Osteoblast (primary cell): ENCODE measurements at regions not wholly inside any gene's neighbourhood (a gene's known extent, or its start where the extent isn't known, plus 50 kb on each side); places are given as distances from the start of the nearest gene placed in this dataset.

Source experiments
- DNase-seq: peaks from one replicate; pipeline ENCODE4 v3.0.0; 2011; ENCODE audit warnings: low spot score, mixed read lengths; ENCODE audit not compliant: insufficient read length; ENCODE audit errors: missing footprints
- H2AFZ ChIP-seq: 2 replicates; pipeline ENCODE4 v1.6.0; 2011; ENCODE audit warnings: mild to moderate bottlenecking, low read length
- H3K27ac ChIP-seq: 2 replicates; pipeline ENCODE4 v1.5.1; 2011; ENCODE audit warnings: mild to moderate bottlenecking, low read depth, low read length, moderate library complexity
- H3K27me3 ChIP-seq: 2 replicates; pipeline ENCODE4 v1.6.0; 2012; ENCODE audit warnings: mild to moderate bottlenecking, control low read depth, inconsistent platforms, low read length, moderate library complexity; ENCODE audit not compliant: insufficient read depth
- H3K36me3 ChIP-seq: 2 replicates; pipeline ENCODE4 v1.5.1; 2011; ENCODE audit warnings: mild to moderate bottlenecking, low read length, control low read depth, moderate library complexity; ENCODE audit not compliant: insufficient read depth
- H3K4me1 ChIP-seq: 2 replicates; pipeline ENCODE4 v1.5.1; 2011; ENCODE audit warnings: mild to moderate bottlenecking, low read length, control low read depth, moderate library complexity; ENCODE audit not compliant: insufficient read depth
- H3K4me2 ChIP-seq: 2 replicates; pipeline ENCODE4 v1.6.0; 2011; ENCODE audit warnings: mild to moderate bottlenecking, low read length; ENCODE audit not compliant: insufficient read depth
- H3K4me3 ChIP-seq: fragments of 200-600 bp; sonication (generic); 3 replicates; pipeline ENCODE4 v1.5.1; 2012; ENCODE audit warnings: mild to moderate bottlenecking, low read length, inconsistent platforms; ENCODE audit not compliant: insufficient read depth
- H3K79me2 ChIP-seq: 2 replicates; pipeline ENCODE4 v1.6.0; 2012; ENCODE audit warnings: mild to moderate bottlenecking, low read length, control low read depth, inconsistent platforms; ENCODE audit not compliant: insufficient read depth
- H3K9me3 ChIP-seq: 2 replicates; pipeline ENCODE4 v1.5.1; 2011; ENCODE audit warnings: low read depth, low read length, control low read depth
- H4K20me1 ChIP-seq: 2 replicates; pipeline ENCODE4 v1.6.0; 2012; ENCODE audit warnings: mild to moderate bottlenecking, low read length, control low read depth; ENCODE audit not compliant: insufficient read depth
- CTCF ChIP-seq: IDR thresholded peaks from 2 replicates; pipeline ENCODE4 v1.5.1; 2011; ENCODE audit warnings: mild to moderate bottlenecking, low read depth, low read length, moderate library complexity; ENCODE audit errors: extremely low read depth

- Histone ChIP-seq H3K4me1 (no peaks in the 10 kb centered on the region), H2AFZ (no peak overlapping the region), H3K36me3 (no peaks in the 10 kb centered on the region), H4K20me1 (no peaks in the 10 kb centered on the region), H3K27ac (no peak overlapping the region), H3K9me3 (no peaks in the 10 kb centered on the region), H3K27me3 (no peaks in the 10 kb centered on the region), H3K4me3 (no peak overlapping the region), H3K79me2 (no peaks in the 10 kb centered on the region), H3K4me2 (no peak overlapping the region)
- no peak for DNase-seq
- no peak for TF ChIP-seq CTCF
Measured at GRCh38 chr10:131532291-131532690, 220.8 kb upstream of the TCERG1L start.

DNA sequence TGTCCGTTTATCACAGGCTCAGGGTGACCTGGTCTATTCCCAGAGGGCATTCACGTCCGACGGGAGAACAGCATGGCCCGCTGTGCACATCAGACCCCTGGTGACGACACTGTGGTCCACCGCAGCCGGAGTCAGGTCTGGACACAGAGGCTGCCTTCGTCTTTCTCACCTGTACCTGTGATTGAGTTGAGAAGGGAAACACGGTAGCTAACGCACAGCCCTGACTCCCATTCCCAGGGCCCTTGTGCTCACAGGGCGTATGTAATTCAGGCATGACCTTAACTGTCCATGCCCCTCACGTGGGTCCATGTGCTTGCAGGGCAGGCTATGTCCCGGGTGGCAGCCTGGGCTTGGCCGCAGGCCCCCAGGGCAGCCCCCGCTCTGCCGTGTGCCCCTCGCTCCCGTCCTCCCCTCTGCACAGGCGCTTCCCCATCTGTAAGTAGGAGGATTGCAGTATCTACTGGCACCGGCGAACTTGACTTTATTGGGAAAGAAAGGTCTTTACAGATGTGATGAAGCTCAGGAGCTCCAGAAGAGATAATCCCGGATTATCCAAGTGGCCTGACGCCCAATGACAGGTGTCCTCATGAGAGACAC, 221.3 kb upstream of the TCERG1L start:
- Histone ChIP-seq H2AFZ (no peak overlapping the region), H3K79me2 (no peaks in the 10 kb centered on the region), H3K4me1 (no peaks in the 10 kb centered on the region), H3K36me3 (no peaks in the 10 kb centered on the region), H3K4me3 (no peak overlapping the region), H3K27ac (no peak overlapping the region), H4K20me1 (no peaks in the 10 kb centered on the region), H3K9me3 (no peaks in the 10 kb centered on the region), H3K4me2 (no peak overlapping the region), H3K27me3 (no peaks in the 10 kb centered on the region)
- DNase-seq, result no peak
- TF ChIP-seq CTCF, result no peak

GRCh38 chr10:131533846-131534526, 222.5 kb upstream of the TCERG1L start:
- no peaks in the 10 kb centered on the region for H3K79me2 ChIP-seq
- TF ChIP-seq CTCF, result no peak
- H2AFZ ChIP-seq, result no peak overlapping the region
- no peaks in the 10 kb centered on the region for H4K20me1 ChIP-seq
- no peak overlapping the region for H3K27ac ChIP-seq
- H3K36me3 ChIP-seq, result no peaks in the 10 kb centered on the region
- no peak overlapping the region for H3K4me3 ChIP-seq
- no peaks in the 10 kb centered on the region for H3K27me3 ChIP-seq
- no peaks in the 10 kb centered on the region for H3K4me1 ChIP-seq
- no peak for DNase-seq
- H3K9me3 ChIP-seq, result no peaks in the 10 kb centered on the region
- H3K4me2 ChIP-seq, result no peak overlapping the region

GRCh38 chr10:131534836-131535235, 223.3 kb upstream of the TCERG1L start:
- Histone ChIP-seq H3K36me3 (no peaks in the 10 kb centered on the region), H4K20me1 (no peaks in the 10 kb centered on the region), H3K4me2 (no peak overlapping the region), H2AFZ (no peak overlapping the region), H3K27me3 (no peaks in the 10 kb centered on the region), H3K79me2 (no peaks in the 10 kb centered on the region), H3K9me3 (no peaks in the 10 kb centered on the region), H3K4me3 (no peak overlapping the region), H3K27ac (no peak overlapping the region), H3K4me1 (no peaks in the 10 kb centered on the region)
- no peak for DNase-seq
- TF ChIP-seq CTCF, result no peak
